Ascending aorta (tissue), 2 donors: ENCODE measurements at regions not wholly inside any gene's neighbourhood (a gene's known extent, or its start where the extent isn't known, plus 50 kb on each side); places are given as distances from the start of the nearest gene placed in this dataset.
"Not testable (repeated sequence)": the region's sequence is repeated elsewhere in the genome, so short reads cannot be mapped to it uniquely, and the experiment has no call there.

ENCODE experiments used
- DNase-seq, 2 donors: peaks; one replicate each; pipeline ENCODE4 v3.0.0-alpha.2; 2019; ENCODE audit warnings: low spot score in 2 of 2
- H3K27ac ChIP-seq, 2 donors: fragments of 200-600 bp; sonication (generic); one replicate each; pipeline ENCODE4 v1.5.1; 2016 to 2017; ENCODE audit warnings: mild to moderate bottlenecking in 1 of 2
- H3K27me3 ChIP-seq: fragments of 200-600 bp; sonication (generic); one replicate; pipeline ENCODE4 v1.5.1; 2017
- H3K36me3 ChIP-seq, 2 donors: fragments of 200-600 bp; sonication (generic); one replicate each; pipeline ENCODE4 v1.5.1; 2016
- H3K4me1 ChIP-seq, 2 donors: fragments of 200-600 bp; sonication (generic); one replicate each; pipeline ENCODE4 v1.5.1; 2016 to 2017; ENCODE audit warnings: mild to moderate bottlenecking in 1 of 2
- H3K4me3 ChIP-seq, 2 donors: fragments of 200-600 bp; sonication (generic); one replicate each; pipeline ENCODE4 v1.5.1; 2016 to 2017; ENCODE audit warnings: mild to moderate bottlenecking in 1 of 2
- H3K9me3 ChIP-seq, 2 donors: fragments of 200-600 bp; sonication (generic); one replicate each; pipeline ENCODE4 v1.5.1; 2016
- intact Hi-C: fragments of 100-400 bp; cut with DNase I; formaldehyde crosslinking; loops from one replicate; pipeline ENCODE4 v1.15.1; 2023
- TF ChIP-seq, protein P1 (sequence below), 3 experiments: fragments of 200-600 bp in 2 of 3; fragments of 450-650 bp in 1 of 3; sonication (generic) in 2 of 3; IDR thresholded peaks; one replicate each; pipeline ENCODE4 v1.5.1; 2016 to 2019; ENCODE audit warnings: antibody characterized with exemption in 3 of 3, mild to moderate bottlenecking in 1 of 3, moderate library complexity in 1 of 3

DNA sequence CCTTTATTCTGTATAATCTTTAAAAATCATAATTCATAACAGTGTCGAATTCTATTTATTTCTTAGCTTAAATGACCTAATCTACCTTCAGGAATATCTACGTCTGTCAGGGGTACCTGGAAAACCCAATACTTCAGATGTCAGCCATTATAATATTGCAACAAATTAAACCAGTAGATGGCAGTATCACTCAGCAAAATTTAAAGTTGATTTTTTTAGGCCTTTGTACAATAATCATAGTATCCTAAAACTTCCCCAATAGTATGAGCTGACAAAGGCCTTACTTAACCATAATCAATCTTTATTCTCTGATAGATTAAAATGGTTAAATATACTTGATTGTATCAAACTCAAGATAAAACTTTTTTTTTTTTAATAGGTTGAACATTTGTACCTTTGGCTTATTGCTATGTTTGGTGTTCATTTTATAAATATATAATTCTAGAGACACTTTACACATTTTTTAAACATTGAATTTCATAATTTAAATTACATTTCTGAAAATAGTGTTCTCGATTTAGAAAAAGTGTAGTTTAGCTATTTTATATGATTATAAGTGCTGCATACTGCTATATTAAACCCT, 830.2 kb upstream of the SPRY2 start:
- DNase-seq, result no peak
- no peaks in the 10 kb centered on the region for H3K9me3 ChIP-seq

GRCh38 chr13:81163823-81164222, 822.9 kb upstream of the SPRY2 start:
- H3K27me3 ChIP-seq, H3K4me1 ChIP-seq, H3K27ac ChIP-seq, H3K9me3 ChIP-seq, intact Hi-C loops, H3K4me3 ChIP-seq, H3K36me3 ChIP-seq, DNase-seq: not testable (repeated sequence)

More for the DNA sequence above, 830.2 kb upstream of the SPRY2 start:
- Histone ChIP-seq H3K4me1 (no peaks in the 10 kb centered on the region), H3K27me3 (no peaks in the 10 kb centered on the region), H3K4me3 (no peak overlapping the region), H3K27ac (no peak overlapping the region), H3K36me3 (no peaks in the 10 kb centered on the region)
- TF ChIP-seq, protein P1, sequence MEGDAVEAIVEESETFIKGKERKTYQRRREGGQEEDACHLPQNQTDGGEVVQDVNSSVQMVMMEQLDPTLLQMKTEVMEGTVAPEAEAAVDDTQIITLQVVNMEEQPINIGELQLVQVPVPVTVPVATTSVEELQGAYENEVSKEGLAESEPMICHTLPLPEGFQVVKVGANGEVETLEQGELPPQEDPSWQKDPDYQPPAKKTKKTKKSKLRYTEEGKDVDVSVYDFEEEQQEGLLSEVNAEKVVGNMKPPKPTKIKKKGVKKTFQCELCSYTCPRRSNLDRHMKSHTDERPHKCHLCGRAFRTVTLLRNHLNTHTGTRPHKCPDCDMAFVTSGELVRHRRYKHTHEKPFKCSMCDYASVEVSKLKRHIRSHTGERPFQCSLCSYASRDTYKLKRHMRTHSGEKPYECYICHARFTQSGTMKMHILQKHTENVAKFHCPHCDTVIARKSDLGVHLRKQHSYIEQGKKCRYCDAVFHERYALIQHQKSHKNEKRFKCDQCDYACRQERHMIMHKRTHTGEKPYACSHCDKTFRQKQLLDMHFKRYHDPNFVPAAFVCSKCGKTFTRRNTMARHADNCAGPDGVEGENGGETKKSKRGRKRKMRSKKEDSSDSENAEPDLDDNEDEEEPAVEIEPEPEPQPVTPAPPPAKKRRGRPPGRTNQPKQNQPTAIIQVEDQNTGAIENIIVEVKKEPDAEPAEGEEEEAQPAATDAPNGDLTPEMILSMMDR (IDR thresholded peaks at IDR 0.05), result peak in 1 of 3 experiments; percentile 41
- intact Hi-C loops, result no loop called here

GRCh38 chr13:81153478-81153877, 812.6 kb upstream of the SPRY2 start:
- DNase-seq, result no peak
- Histone ChIP-seq H3K27ac (no peak overlapping the region), H3K9me3 (no peaks in the 10 kb centered on the region), H3K4me1 (no peaks in the 10 kb centered on the region), H3K4me3 (no peak overlapping the region), H3K27me3 (no peaks in the 10 kb centered on the region), H3K36me3 (no peaks in the 10 kb centered on the region)
- intact Hi-C loops, result no loop called here
- TF ChIP-seq, protein P1 (IDR thresholded peaks at IDR 0.05), result no peak

- intact Hi-C loops, result no loop called here
- H3K4me1 ChIP-seq, result no peaks in the 10 kb centered on the region
Measured at GRCh38 chr13:81148822-81149221, 807.9 kb upstream of the SPRY2 start.

DNA sequence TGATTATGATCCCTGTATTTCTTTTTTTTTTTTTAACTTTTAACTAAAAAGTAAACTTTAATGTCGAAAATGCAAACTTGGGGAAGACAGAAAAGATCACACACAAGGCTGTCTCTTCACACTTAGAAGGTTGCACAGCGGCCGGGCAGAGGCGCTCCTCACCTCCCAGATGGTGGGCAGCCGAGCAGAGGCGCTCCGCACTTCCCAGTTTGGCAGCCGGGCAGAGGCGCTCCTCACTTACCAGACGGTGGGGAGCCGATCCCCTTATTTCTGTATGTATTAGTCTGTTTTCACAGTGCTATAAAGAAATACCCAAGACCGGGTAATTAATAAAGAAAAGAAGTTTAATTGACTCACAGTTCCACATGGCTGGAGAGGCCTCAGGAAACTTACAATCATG, 805.6 kb upstream of the SPRY2 start:
- intact Hi-C loops, DNase-seq, H3K9me3 ChIP-seq, H3K27me3 ChIP-seq, H3K4me3 ChIP-seq, H3K27ac ChIP-seq, H3K36me3 ChIP-seq, H3K4me1 ChIP-seq: not testable (repeated sequence)

More at GRCh38 chr13:81148822-81149221, 807.9 kb upstream of the SPRY2 start:
- TF ChIP-seq, protein P1 (IDR thresholded peaks at IDR 0.05), result no peak
- no peaks in the 10 kb centered on the region for H3K9me3 ChIP-seq
- no peaks in the 10 kb centered on the region for H3K36me3 ChIP-seq
- no peak overlapping the region for H3K4me3 ChIP-seq
- DNase-seq, result no peak
- no peak overlapping the region for H3K27ac ChIP-seq
- no peaks in the 10 kb centered on the region for H3K27me3 ChIP-seq

DNA sequence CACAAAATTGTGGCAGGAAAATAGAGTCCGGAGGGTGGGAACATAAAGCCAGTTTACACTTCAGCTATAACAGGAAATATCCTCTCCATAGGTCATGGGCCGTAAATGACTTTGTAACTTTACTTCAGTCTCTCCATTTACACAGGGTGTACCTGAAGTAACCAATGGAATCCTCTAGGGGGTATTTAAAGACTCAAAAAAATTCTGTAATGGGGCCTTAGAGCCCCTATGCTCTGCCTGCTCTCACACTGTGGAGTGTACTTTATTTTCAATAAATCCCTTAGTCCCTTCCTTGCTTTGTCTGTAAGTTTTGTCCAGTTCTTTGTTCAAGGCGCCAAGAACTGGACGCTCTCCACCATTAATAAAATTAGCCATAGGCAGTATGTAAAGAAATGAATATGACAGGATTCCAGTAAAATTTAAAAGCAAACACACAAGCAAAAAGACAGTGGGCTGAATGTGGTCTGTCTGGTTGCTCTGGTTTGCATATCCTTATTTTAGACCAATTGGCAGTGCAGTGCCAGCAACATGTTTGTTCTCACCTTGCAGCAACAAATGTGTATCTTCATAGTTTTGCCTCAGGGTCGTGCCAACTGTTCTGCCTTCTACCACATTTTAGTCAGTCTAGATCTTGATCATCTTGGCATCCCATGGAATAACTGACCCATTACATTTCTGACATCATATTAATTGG, 801.5 kb upstream of the SPRY2 start:
- intact Hi-C loops, result no loop called here
- Histone ChIP-seq H3K27me3 (no peaks in the 10 kb centered on the region), H3K4me1 (no peaks in the 10 kb centered on the region), H3K36me3 (no peaks in the 10 kb centered on the region), H3K9me3 (no peaks in the 10 kb centered on the region), H3K27ac (no peak overlapping the region), H3K4me3 (no peak overlapping the region)
- DNase-seq, result no peak
- TF ChIP-seq, protein P1 (IDR thresholded peaks at IDR 0.05), result no peak
